GM12878 (cell line): ENCODE measurements at regions not wholly inside any gene's neighbourhood (a gene's known extent, or its start where the extent isn't known, plus 50 kb on each side); places are given as distances from the start of the nearest gene placed in this dataset.

Experiments
- ATAC-seq: fragments of 200-7000 bp; cut with Tn5 transposase; 3 replicates; pipeline ENCODE4 v1.9.1; 2020; ENCODE audit warnings: mild to moderate bottlenecking, moderate library complexity
- BruUV-seq: library from RNA; stranded (reverse); fragments of 400-500 nt; replicated peaks from 2 replicates; lab custom pipeline; 2021; lab: Mats Ljungman, UMichigan
- CTCF ChIA-PET: fragments of 300-600 bp; sonication (Branson Sonifier 250); formaldehyde crosslinking; extraction: SDS; loops from one replicate; lab custom pipeline; 2021; ENCODE audit warnings: inconsistent platforms; lab: Yijun Ruan, JAX
- POLR2A ChIA-PET: fragments of 350-600 bp; formaldehyde crosslinking; extraction: SDS; loops from one replicate; lab custom pipeline; 2021; ENCODE audit warnings: inconsistent platforms; lab: Charles Lee
- RAD21 ChIA-PET: fragments of 300-600 bp; sonication (Branson Sonifier 250); formaldehyde crosslinking; loops from one replicate; lab custom pipeline; 2023; ENCODE audit warnings: antibody characterized with exemption; ENCODE audit not compliant: unreplicated experiment; lab: Charles Lee
- SMC1A ChIA-PET: fragments of 300-600 bp; sonication (Branson Sonifier 250); formaldehyde crosslinking; loops from one replicate; lab custom pipeline; 2023; ENCODE audit not compliant: unreplicated experiment, uncharacterized antibody; lab: Charles Lee
- DNase-seq: peaks from one replicate; pipeline ENCODE4 v3.0.0-alpha.2; 2011; ENCODE audit warnings: low read depth, low spot score
- FAIRE-seq: peaks from 3 replicates; lab custom pipeline; 2011; peaks lifted over from hg19 to GRCh38; lab: Jason Lieb, UNC
- H2AFZ ChIP-seq: 2 replicates; pipeline ENCODE4 v1.6.0; 2011; ENCODE audit warnings: low read depth, low read length, control low read depth; ENCODE audit not compliant: control insufficient read depth
- H3K27ac ChIP-seq: 2 replicates; pipeline ENCODE4 v1.5.1; 2011; ENCODE audit warnings: control low read depth; ENCODE audit not compliant: control insufficient read depth, insufficient read depth
- H3K27me3 ChIP-seq, 2 experiments: replicated peaks in 1 of 2; 2 replicates each; pipeline versions ENCODE4 v1.6.0 to v1.6.1; 2011; ENCODE audit warnings: low read length in 1 of 2; ENCODE audit not compliant: control insufficient read depth in 2 of 2, insufficient read depth in 2 of 2
- H3K36me3 ChIP-seq, 2 experiments: 2 replicates each; pipeline ENCODE4 v1.5.1; 2011; ENCODE audit warnings: low read length in 1 of 2; ENCODE audit not compliant: control insufficient read depth in 2 of 2, insufficient read depth in 2 of 2
- H3K4me1 ChIP-seq: 2 replicates; pipeline ENCODE4 v1.6.1; 2011; ENCODE audit warnings: mild to moderate bottlenecking, low read length, moderate library complexity, mixed read lengths; ENCODE audit not compliant: control insufficient read depth, insufficient read depth
- H3K4me2 ChIP-seq: 2 replicates; pipeline ENCODE4 v1.6.0; 2011; ENCODE audit warnings: control low read depth; ENCODE audit not compliant: control insufficient read depth, insufficient read depth
- H3K4me3 ChIP-seq: fragments of 200-600 bp; sonication (generic); 2 replicates; pipeline ENCODE4 v1.5.1; 2016
- H3K79me2 ChIP-seq: 2 replicates; pipeline ENCODE4 v1.6.0; 2011; ENCODE audit warnings: low read length; ENCODE audit not compliant: control insufficient read depth, insufficient read depth
- H3K9ac ChIP-seq: 2 replicates; pipeline ENCODE4 v1.8.0; 2011; ENCODE audit warnings: low read length, control low read depth, mixed read lengths; ENCODE audit not compliant: control insufficient read depth, insufficient read depth
- H3K9me3 ChIP-seq: replicated peaks from 3 replicates; pipeline ENCODE4 v1.5.1; 2011; ENCODE audit warnings: mild to moderate bottlenecking, low read length; ENCODE audit not compliant: control insufficient read depth, insufficient read depth
- H4K20me1 ChIP-seq: 2 replicates; pipeline ENCODE4 v1.6.0; 2011; ENCODE audit not compliant: control insufficient read depth, insufficient read depth
- BHLHE40 ChIP-seq, 2 experiments: fragments of 450-650 bp in 1 of 2; IDR thresholded peaks; 2 replicates each; pipeline ENCODE4 v1.6.1; 2011 to 2017; ENCODE audit warnings: low read depth in 2 of 2, borderline replicate concordance in 1 of 2, improper control_type of control experiment in 1 of 2, low read length in 1 of 2, mild to moderate bottlenecking in 1 of 2
- HCFC1 ChIP-seq: fragments of 150-350 bp; IDR thresholded peaks from 2 replicates; pipeline ENCODE4 v1.6.1; 2014; ENCODE audit warnings: low read length
- KAT2A ChIP-seq: conservative IDR thresholded peaks from 2 replicates; pipeline ENCODE4 v1.6.1; 2011; ENCODE audit warnings: low read depth, low read length; ENCODE audit not compliant: control insufficient read depth
- LARP7 ChIP-seq: fragments of 450-650 bp; IDR thresholded peaks from 2 replicates; pipeline ENCODE4 v1.6.1; 2017; ENCODE audit warnings: mild to moderate bottlenecking
- PBX3 ChIP-seq: IDR thresholded peaks from 2 replicates; pipeline ENCODE4 v1.6.1; 2011; ENCODE audit warnings: mild to moderate bottlenecking, low read depth, low read length, moderate library complexity; ENCODE audit not compliant: insufficient replicate concordance
- REST ChIP-seq: IDR thresholded peaks from 2 replicates; pipeline ENCODE4 v1.6.1; 2012; ENCODE audit warnings: mild to moderate bottlenecking, low read depth, low read length
- RFX5 ChIP-seq: IDR thresholded peaks from 2 replicates; pipeline ENCODE4 v1.6.1; 2011; ENCODE audit warnings: low read depth, low read length, improper control_type of control experiment
- ZNF217 ChIP-seq: fragments of 450-650 bp; IDR thresholded peaks from 2 replicates; pipeline ENCODE4 v1.6.1; 2017; ENCODE audit warnings: antibody characterized with exemption, mild to moderate bottlenecking
- WGBS: methylation state at CpG from one replicate; pipeline ENCODE4 v1.1.6; 2016; ENCODE audit warnings: low lambda C conversion rate; ENCODE audit not compliant: insufficient replicate concordance, insufficient coverage; ENCODE audit errors: missing lambda C conversion rate; 5-methylcytosine and 5-hydroxymethylcytosine counted together
- in situ Hi-C: fragments of 300-500 bp; cut with MboI; formaldehyde crosslinking; loops from 9 replicates; pipeline ENCODE4 v1.14.3; 2018; ENCODE audit warnings: mixed read lengths
- intact Hi-C: fragments of 100-400 bp; cut with micrococcal nuclease; formaldehyde crosslinking; loops from one replicate; pipeline ENCODE4 v1.14.2; 2022; ENCODE audit not compliant: unreplicated experiment

GRCh38 chr6:74602206-74602605 is 603.6 kb downstream of the COL12A1 start:
- ATAC-seq, result no peak
- CTCF ChIA-PET, result no interaction called here
- SMC1A ChIA-PET, result interaction anchor here (2.7 kb wide), 1 partner anchor 9 kb away, joined by 7 read pairs; no protein-coding TSS in a partner anchor

More at GRCh38 chr6:74602206-74602605, 603.6 kb downstream of the COL12A1 start:
- WGBS, result 82% methylated on average over 3 of the region's 3 CpGs
- no peaks in the 10 kb centered on the region for H3K9me3 ChIP-seq
- POLR2A ChIA-PET, result no interaction called here
- no peak overlapping the region for H3K27ac ChIP-seq
- DNase-seq (no peak), FAIRE-seq (no peak)
- H3K9ac ChIP-seq, result no peak overlapping the region
- no peaks in the 10 kb centered on the region for H3K27me3 ChIP-seq
- no peak for TF ChIP-seq BHLHE40 (IDR thresholded peaks at IDR 0.05; ENCODE audit: borderline replicate concordance in 1 of 2, low read depth in 2 of 2, low read length in 1 of 2)
- TF ChIP-seq KAT2A, result no peak
- no peak for TF ChIP-seq RFX5
- no peak for TF ChIP-seq REST
- TF ChIP-seq HCFC1, result no peak
- TF ChIP-seq PBX3, result no peak
- TF ChIP-seq ZNF217, result no peak
- TF ChIP-seq LARP7, result no peak
- H4K20me1 ChIP-seq, result no peaks in the 10 kb centered on the region
- in situ Hi-C loops, result no loop called here
- intact Hi-C loops, result no loop called here
- H3K4me1 ChIP-seq, result peaks cover 17% of the 10 kb centered on the region
- H3K36me3 ChIP-seq, result no peaks in the 10 kb centered on the region
- no peak overlapping the region for H3K4me2 ChIP-seq
- BruUV-seq, result no TSS peak
- RAD21 ChIA-PET, result no interaction called here
- H2AFZ ChIP-seq, result no peak overlapping the region
- H3K79me2 ChIP-seq, result no peaks in the 10 kb centered on the region
- H3K4me3 ChIP-seq, result no peak overlapping the region
